SK-N-DZ (cell line): ENCODE measurements at regions not wholly inside any gene's neighbourhood (a gene's known extent, or its start where the extent isn't known, plus 50 kb on each side); places are given as distances from the start of the nearest gene placed in this dataset.

Experiments used
- DNase-seq: peaks from one replicate; pipeline ENCODE4 v3.0.0-alpha.2; 2015; ENCODE audit warnings: low spot score

GRCh38 chr3:148006508-148006907, 597.3 kb downstream of the ZIC1 start:
- no peak for DNase-seq

GRCh38 chr3:148008591-148008990, 599.4 kb downstream of the ZIC1 start:
- no peak for DNase-seq

GRCh38 chr3:148020861-148021260, 611.7 kb downstream of the ZIC1 start:
- DNase-seq: no peak

DNA sequence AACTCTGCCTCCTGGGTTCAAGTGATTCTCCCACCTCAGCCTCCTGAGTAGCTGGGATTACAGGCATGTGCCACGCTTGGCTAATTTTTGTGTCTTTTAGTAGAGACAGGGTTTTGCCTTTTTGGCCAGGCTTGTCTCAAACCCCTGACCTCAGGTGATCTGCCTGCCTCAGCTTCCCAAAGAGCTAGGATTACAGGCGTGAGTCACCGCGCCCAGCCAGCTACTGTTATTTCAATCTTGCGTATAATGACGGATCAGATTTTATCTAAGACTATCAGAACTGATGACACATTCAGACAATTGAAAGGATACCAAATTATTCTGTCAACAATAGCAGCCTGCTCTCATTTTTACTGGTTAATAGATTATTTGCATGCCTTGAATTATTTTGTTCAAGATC, 612.2 kb downstream of the ZIC1 start:
- DNase-seq: no peak

DNA sequence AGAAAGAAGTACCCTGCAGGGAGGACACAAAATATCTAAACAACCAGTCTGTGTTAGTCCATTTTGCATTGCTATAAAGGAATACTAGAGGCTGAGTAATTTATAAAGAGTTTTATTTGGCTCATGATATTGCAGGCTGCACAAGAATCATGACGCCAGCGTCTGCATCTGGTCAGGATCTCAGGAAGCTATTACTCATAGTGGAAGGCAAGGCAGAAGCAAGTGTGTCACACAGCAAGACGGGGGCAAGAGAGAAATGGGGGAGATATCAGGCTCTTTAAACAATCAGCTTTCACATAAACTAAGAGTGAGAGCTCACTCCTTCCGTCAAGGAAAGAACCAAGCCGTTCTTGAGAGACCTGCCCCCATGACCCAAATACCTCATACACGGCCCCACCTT, 614.8 kb downstream of the ZIC1 start:
- DNase-seq: no peak

- DNase-seq: peak; percentile 26
Observed at GRCh38 chr3:148026009-148026588, 616.9 kb downstream of the ZIC1 start.

- DNase-seq: no peak
Observed at GRCh38 chr3:148030975-148031374, 621.8 kb downstream of the ZIC1 start.

DNA sequence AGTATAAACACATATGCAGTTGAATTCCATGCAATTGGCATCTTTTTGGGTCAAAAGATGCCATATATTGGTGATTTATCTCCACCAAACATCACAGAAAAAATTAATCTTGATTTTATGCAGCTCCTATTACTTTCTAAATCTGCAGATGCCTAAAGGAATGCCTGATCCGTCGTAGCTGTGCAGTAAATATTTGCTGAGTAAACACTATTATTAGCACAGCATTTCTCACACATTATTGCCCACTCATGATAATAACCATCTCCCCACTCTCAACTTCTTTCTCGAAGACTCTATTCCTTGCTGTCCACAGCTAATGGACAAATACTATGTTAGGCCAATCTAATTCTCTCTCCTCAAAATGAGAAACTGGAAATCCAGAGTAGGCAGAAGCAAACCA, 625.2 kb downstream of the ZIC1 start:
- no peak for DNase-seq

DNA sequence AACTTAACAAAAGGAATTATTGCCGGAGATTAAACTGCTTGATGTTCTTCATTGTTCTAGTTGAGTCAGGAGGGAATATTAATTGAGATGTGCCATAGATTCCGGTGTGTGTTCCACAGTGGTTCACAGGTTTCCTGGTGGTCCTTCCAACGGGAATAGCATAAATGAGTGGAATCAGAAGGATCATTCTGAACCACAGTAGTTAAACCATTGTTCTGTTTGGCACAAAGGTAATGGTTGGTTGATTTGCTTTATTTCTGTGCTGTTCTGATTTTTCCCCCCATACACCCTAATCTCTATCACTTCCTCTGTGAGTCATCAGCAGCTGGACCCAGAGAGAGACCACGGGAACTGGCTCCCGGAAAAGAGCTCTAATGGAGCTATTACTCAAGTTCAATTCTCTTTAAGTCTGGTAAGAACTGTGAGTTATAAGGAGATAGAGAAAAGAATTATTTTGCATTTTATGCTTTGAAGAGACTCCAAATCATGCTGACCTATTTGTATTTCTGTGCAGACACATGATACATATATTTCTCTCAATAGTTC, 627.2 kb downstream of the ZIC1 start:
- DNase-seq: no peak

GRCh38 chr3:148042663-148043445, 633.7 kb downstream of the ZIC1 start:
- DNase-seq: peak; percentile 55

DNA sequence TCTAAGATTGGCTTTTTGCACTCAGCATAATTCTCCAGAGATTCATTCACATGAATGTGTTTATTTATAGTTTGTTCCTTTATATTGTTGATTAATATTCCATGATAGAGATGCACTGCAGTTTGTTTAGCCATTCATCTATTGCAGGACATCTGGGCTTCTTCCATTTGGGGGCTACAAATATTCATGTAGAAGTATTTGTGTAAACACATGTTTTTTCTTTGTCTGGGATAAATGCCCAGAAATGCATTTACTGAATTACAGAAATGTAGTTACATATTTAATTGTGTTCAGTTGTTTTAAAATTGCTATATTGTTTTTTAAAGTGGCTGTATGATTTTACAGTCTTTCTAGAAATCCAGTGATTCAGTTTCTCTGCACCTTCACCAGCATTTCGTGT, 635.0 kb downstream of the ZIC1 start:
- DNase-seq: no peak

GRCh38 chr3:148054999-148055398, 642.7 kb upstream of the AGTR1 start:
- DNase-seq: no peak

DNA sequence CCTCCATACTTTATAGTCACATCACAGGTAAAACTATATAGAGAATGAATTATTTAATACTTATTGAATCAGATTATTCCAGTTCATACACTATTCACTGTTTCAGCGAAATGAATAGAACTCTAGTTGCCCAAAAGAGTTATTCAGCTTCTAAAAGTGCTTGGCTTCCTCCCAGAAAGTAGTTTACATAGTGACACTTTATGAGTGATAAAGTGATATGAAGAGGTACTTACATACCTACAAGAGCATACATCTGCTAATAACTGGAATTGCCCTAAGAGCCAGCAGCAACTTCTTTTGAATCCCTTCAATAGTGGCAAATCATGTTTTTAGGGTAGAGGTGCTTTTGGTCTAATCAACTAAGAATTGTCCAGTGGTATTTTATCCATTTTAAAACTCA, 635.1 kb upstream of the AGTR1 start:
- DNase-seq: no peak

GRCh38 chr3:148066802-148067201, 630.9 kb upstream of the AGTR1 start:
- no peak for DNase-seq

- DNase-seq: no peak
Observed at GRCh38 chr3:148068466-148068865, 629.2 kb upstream of the AGTR1 start.

GRCh38 chr3:148070041-148070440, 627.7 kb upstream of the AGTR1 start:
- DNase-seq: no peak

DNA sequence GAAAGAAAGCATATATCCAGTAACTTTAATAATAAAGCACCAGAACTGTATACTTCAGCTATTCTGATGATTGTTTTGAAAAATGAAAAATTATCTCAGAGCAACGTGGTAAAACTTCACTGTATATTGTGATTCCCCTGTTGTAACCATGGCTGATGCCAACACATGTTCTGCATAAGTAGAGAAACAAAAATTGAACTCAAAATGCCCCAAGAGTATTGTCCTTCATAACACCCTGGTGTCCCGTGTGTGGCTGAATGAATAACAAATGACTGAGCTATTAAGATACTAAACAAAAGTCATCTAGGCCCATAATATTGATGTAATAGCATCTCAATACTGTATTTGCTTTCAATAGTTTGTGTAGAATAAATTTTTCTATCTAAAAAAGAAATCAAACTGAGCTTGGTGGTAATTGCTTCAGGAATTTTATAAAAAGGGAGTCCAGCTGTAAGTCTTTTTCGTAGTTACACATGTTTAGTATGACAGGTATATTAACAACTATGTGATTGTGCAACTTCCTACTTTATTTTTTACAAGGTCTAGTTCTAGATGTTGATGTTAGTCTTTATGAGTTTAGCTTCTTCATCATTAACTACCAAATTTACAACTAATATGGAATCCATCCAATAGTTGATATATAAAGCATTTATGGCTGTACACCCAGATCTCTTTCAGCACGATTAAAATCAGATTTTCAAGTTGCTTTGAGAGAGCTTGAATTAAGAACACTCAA, 623.8 kb upstream of the AGTR1 start:
- DNase-seq: no peak

- DNase-seq: no peak
Observed at GRCh38 chr3:148074946-148075345, 622.8 kb upstream of the AGTR1 start.

DNA sequence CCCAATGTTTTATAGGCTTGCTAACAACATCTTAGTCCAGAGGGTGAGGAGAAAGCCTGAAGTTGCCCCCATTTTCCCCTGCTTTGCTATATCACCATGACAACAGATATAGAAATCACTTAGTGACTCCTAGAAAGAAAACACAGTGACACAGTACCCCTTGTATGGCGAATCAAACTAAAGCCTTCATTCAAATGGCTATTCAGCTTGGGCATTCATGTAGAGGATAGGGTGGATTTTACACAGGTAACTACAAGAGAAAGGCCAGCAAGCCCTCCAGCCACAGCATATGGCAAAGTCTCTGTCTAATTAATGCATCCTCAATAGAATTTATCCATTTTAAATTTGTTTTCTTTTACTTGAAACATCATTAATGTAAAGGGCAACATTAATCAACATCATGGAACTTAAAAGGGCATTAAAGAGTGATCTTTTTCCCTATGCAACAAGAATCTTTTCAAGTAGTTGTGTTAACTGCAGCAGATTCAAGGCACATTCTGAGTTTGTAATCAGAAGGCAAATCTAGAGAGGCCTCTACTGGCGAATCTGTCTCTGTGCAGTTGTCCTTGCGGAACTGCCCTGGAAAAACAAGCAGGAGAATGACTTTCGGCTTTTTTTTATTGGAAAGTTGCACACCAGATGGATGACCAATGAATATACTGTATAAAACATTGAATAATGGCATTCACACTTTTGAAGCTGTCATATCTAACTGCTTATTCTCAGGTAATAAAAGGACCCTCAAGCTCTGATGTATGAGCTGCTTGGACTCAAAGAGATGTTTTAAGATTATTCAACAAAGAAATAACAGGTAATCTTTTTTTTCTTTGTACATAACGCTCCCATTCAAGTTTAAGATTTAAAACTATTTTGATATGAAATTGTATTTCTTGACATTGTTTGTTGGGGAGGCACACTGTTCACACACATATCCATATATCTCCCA, 621.7 kb upstream of the AGTR1 start:
- DNase-seq: peak; percentile 66

- DNase-seq: peak; percentile 20
Observed at GRCh38 chr3:148077318-148077923, 620.3 kb upstream of the AGTR1 start.

DNA sequence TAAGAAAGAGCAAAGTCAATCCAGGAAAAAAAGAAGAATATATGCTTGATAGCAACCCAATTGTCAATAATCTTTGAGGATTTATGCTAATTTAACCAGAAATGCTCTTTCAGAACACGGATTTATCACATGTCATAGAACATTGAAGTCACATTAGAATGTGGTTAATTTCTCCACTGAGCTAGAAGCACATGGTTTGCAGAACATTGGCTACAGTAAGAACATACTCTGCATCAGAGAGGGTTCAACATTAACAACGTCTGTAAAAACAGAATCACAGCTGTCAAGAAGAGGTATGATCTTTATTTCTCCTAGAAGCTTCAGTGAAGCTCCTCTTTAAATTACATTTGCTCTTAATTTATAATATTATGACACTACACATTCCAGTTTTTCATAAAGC, 619.7 kb upstream of the AGTR1 start:
- no peak for DNase-seq
